Left ventricle myocardium superior (tissue), 1 donor: ENCODE measurements at regions not wholly inside any gene's neighbourhood (a gene's known extent, or its start where the extent isn't known, plus 50 kb on each side); places are given as distances from the start of the nearest gene placed in this dataset.

Experiments
- ATAC-seq: fragments of 200-7000 bp; cut with Tn5 transposase; one replicate; pipeline ENCODE4 v1.9.1; 2020; ENCODE audit warnings: mild to moderate bottlenecking, moderate library complexity
- DNase-seq: peaks from one replicate; pipeline ENCODE4 v3.0.0-alpha.2; 2020
- intact Hi-C: fragments of 100-400 bp; cut with micrococcal nuclease; formaldehyde crosslinking; loops from one replicate; pipeline ENCODE4 v1.11.0; 2022
- donor health status: DM: no; HTN: yes; CAD: no; lungs with severe emphysema.

DNA sequence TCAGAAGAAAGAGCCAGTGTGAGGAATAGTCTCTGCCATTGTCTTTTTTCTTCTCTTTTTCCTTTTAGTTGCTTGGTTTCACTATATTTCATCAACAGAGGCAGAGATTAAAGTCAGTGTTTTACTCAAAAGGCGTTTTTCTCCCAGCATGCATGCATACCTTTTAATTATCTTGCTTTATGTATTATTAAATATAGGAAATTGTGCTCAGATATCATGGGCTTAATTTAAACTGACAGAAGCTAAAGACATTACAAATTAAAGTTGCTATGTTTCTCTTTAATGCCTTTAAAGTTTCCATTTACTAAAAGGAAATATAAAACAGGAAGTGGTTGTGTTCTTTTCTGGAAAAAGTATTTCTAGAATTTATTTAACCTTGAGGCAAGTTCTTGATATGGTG lies 223.3 kb upstream of the ATP5MC3 start:
- ATAC-seq = no peak
- intact Hi-C loops = no loop called here
- no peak for DNase-seq

DNA sequence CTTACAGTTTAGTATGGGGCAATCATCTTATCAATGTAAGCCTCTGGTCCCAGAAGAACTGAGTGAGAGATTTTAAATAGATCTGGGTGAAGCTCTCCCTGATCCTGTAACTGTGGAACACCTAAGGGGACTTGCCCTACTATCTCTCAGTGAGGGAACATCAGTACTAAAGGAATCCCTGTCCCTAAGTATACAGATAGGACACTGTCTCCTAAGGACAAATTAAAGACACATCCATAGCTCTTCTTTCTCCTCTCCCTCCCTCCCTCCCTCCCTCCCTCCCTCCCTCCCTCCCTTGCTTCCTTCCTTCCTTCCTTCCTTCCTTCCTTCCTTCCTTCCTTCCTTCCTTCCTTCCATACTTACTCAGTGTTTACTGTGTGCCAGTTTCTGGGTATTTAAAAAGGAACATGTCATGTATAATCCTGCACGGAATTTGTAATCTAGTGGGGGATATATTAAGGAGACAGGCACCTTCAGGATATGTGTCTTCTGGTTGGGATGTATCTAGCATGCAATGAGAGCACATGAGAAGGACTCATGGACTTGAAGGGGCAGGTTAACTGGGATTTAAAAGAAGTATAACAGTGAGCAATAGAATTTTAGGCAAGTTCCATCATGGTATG lies 222.2 kb upstream of the ATP5MC3 start:
- ATAC-seq (no peak), DNase-seq (no peak)
- intact Hi-C loops = no loop called here

DNA sequence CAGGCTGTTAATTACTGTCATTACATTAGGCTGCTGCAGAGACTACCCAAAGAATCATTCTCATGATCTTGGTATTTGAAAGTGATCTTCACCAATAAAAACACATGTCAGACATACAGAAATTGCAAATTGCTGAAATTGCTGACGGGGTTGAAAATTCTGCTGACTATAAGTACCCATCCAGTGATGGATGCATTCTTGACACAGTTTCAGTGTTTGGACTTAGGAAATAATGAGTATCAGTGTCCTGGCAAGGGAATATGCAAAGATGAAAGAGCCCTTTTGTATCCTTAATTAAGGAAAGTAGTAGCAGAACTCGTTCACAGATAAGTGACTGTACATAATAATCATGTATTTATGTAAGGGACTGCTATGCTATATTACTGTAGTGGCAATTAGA lies 221.1 kb upstream of the ATP5MC3 start:
- ATAC-seq (no peak), DNase-seq (no peak)
- intact Hi-C loops = no loop called here

DNA sequence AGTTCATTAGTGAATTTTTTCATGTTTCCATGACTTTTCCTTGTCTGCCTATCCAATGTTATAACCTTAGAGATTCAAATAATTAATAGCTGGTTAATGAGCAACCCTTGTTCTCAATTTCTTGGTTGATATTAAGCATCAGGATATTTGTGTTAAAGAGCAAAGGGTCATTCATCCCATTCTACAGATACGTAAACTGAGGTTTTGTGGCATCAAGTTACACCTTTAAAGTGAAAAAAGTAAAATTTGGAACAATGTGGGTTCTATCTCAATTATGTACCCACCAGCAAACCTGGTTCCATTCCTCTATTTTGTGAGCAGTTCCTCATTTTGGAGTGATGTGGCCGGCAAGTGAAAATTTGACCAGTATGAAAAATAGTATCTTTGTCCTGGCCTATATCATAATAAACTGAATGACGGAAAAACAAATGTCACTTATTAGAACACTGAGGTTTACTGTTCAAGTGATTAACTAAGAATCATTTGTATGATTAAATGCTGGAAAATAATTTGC lies 220.5 kb upstream of the ATP5MC3 start:
- DNase-seq (no peak), ATAC-seq (no peak)
- intact Hi-C loops = no loop called here

DNA sequence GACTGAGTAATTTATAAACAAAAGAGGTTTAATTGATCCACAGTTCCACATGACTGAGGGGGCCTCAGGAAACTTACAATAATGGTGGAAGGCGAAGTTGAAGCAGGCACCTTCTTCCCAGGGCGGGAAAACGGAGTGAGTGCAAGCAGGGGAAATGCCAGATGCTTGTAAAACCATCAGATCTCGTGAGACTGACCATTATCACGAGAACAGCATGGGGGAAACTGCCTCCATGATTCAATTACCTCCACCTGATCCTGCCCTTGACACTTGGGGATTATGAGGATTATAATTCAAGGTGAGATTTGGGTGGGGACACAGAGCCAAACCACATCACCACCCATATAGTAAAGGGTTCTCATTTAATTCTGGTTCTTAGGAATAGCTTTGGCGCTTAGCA lies 219.5 kb upstream of the ATP5MC3 start:
- DNase-seq (no peak), ATAC-seq (no peak)
- intact Hi-C loops = no loop called here

DNA sequence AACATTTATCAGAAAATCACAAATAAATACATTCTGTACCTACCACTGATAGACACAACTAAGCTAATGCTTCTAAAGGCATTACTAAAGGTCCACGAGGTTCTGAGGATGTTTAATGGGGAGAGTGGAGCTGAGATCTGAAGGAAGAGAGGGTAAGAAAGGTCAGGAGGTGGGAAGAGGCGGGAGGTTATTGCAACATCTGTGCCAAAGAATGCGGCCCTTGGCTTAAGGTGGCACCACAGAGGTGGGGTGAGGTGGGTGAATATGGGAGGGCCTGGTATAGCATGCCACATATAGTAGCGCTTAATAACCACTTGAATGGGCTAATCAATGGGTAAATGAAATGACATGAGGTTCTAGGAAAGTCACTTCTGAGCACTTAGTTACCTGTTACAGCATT lies 217.8 kb upstream of the ATP5MC3 start:
- intact Hi-C loops = no loop called here
- no peak for ATAC-seq
- no peak for DNase-seq

DNA sequence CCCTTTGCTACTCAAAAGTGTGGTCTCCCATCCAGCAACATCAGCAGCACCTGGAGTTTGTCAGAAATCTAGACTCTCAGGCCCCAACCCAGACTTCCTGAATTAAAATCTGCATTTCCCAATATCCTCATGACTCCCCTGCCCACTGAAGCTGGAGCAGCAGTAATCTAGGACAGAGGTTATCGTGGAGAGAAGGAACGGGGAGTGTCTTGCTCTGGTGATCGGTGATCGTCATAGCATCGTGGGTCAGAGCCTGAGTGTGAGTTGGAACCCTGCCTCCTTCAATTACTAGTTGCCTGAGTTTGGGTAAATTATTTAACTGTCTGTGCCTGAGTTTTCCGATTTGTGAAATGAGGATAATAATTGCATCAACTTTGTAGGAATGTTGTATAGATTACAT lies 217.3 kb upstream of the ATP5MC3 start:
- intact Hi-C loops = no loop called here
- ATAC-seq (no peak), DNase-seq (no peak)

DNA sequence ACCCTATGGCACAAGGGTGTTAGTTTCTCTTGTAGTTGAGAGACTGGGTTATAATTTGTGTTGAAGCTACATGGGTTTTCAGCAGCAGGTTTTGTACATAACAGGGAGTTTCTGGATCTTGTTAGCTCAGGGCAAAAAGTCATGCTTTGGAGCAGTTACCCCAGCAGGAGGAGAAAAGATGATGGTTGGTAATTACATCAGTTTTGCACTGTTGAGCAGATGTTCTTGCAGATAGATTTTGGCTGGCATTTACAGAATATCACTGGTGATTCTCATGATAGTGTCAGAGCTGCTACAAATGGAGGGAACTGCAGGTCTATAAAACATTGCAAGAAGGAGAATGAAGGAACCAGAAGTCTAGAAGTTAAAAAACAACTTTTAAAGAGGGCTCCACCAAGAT lies 215.2 kb upstream of the ATP5MC3 start:
- DNase-seq (no peak), ATAC-seq (no peak)
- intact Hi-C loops = no loop called here

DNA sequence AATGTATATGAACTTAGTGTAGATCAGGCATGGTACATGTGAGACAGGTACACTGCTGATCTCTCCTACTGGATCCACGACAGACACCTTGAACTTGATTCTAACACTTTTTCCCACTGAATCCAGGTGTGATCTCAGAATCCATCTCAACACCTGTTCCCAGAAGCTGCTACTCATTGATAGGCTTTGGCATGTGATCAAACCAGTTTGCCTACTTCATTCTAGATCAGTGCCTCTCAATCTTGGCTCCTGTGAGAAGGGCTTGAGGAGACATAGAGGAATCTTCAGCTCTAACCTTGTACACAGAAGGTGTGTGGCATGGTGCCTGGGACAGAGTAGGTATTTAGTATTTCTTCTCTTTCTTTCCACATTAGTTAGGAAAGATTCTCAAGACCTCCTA lies 212.3 kb upstream of the ATP5MC3 start:
- intact Hi-C loops = no loop called here
- DNase-seq (no peak), ATAC-seq (no peak)

DNA sequence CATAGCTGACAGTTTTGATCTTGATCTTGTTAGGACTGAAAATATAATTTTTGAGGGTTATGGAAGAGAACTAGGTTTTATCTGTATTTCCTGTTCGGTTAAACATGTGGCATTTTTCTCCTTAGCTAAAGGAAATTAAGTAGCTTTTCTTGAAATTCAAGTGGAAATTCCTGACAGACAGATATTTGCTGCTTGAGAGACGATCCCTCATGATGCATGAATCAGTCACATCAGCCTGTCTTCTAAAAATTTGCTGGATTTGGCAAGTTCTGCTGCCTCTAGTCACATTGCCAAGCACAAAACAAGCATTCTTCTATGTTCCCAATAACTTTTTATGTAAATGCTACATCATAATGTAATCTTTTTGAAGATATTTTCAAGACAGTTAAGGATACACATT lies 201.8 kb upstream of the ATP5MC3 start:
- intact Hi-C loops = no loop called here
- ATAC-seq (no peak), DNase-seq (no peak)

DNA sequence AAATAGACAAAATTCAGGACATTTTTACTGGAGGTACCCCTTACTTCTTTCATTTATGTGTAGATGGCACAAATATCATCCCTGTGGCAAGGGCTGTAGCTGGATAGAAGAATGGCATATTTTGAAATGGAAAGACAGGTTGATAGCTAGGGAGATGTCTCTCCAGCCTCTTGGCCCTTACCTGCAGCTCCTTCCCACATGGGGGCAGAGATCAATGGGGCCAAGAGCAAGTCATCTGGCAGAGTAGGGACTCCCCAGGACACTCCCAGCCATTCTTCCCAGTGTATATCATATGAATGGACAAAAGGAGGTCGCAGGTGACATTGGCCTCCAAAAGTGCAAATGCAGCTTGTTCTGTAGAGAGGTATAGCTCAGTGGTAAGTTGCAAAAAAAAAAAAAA lies 192.2 kb upstream of the ATP5MC3 start:
- intact Hi-C loops = no loop called here
- DNase-seq = no peak
- ATAC-seq = no peak

DNA sequence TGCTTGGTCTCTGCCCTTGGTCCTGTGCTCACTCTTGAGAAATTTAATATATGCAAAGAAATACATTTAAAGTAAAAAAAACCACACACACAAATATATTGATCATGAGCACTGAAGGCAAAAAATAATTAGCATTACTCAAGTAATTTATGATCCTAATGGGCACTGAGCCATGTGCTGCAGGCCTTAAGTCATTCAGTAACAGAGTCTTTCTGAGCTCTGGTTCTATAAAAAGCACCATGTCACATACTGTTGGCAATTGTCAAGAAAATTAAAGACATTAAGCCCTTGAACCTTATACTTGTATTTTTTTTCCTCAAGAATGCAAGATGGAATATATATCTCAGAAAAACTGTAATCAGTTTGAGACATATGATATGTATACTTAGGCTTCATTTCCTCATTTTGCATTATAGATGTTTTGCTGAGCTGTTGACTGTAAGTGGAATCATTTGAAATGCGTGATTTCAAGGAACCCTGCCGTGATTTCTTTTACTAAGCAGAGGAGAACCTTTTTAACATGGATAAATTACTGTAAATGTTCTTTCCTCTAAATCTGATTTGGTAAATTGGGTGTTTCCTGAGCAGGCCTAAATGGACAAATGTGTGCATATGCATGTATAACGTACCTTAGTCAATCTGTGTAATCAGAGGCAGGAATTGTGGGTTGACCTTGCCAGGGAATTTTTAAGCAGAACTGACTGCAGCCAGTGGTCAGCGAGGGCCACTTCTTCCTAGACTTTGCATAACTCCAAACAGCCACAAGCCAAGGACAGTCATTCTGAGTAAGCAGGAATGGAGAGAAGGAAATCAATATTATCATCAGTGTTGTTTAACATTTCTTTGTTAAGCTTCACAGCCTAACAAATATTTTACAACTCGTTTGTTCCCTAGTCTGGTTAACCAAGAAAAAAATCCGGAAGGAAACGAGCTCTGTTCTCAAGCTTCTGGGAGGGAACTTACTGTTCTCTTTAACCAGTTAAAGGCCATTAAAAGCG lies 191.5 kb upstream of the ATP5MC3 start:
- DNase-seq (no peak), ATAC-seq (no peak)
- intact Hi-C loops = no loop called here

DNA sequence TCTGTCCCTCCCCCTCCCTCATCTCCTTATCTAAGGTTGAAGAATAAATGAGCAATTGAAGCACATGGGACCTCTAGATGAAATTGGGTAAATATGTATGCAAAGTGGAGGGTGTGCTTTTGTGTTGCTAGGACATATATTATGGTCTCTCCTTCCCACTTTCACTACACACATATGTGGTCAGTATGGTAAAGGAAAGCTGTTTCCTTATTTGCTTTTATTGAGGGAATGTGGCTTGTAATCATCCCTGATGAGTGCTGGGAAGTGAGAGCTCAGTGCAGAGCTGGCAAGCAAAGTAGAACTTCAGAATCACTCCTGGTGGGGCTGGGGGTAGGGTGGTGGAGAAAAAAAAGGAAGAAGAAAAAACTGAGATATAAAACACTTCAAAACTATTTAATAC lies 189.9 kb upstream of the ATP5MC3 start:
- intact Hi-C loops = no loop called here
- ATAC-seq = no peak

DNA sequence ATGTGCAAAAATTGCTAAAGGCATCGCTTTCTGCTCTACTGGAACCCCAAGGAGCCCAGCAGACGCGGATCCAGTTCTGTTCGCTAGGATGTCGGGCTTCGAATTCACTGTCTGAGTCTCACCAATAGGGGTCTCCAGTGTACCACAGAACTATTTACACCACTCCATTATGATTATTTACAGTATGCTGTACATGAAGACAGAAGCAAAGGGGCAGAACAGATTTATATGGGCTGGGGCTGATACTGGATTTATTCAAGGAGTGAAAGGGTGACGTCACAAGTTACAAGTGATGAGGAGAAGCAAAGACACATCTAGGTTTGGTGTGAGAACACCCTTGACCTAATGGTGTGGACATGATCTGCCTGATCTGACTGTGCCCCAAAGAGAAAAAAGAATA lies 185.3 kb upstream of the ATP5MC3 start:
- intact Hi-C loops = no loop called here
- no peak for DNase-seq
- peak; percentile 57 for ATAC-seq

More for the DNA sequence above, 189.9 kb upstream of the ATP5MC3 start:
- no peak for DNase-seq

DNA sequence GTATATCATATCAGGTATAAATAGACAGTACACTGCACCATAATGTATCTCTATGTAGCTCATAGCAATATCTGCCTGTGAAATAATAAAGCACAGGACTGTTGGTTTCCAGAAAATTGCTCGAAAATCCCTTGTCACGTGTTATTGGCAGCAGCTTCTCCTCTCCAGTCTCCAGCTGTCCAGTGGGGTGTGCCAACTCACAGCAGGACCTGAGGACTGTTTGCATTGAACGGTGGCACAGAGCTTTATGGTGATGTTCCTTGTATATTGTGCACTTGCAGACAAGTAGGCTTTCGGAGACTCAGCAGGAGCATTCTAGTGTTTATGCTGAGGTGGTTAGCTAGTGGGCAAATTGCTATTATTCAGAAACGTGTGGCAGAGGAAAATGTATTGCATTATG lies 182.2 kb upstream of the ATP5MC3 start:
- ATAC-seq (no peak), DNase-seq (no peak)
- intact Hi-C loops = no loop called here

DNA sequence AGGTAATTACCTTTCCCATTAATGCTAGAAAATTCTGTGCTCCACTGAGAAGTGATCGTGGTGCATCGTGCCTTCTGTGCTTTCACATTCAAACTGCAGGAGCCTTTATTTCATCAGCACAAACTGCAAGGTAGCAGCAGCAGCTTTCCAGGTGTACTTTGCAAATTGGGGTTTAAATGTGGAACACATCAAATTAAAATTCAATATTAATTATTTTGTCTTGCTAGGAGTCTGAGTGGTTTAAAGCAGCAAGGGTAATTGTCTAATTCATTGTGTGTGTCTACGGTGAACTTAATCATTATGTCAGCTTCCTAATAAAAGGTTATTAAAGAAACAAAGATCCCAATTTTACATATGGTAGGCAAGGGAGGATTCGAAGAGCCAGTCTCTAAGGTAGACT lies 180.8 kb upstream of the ATP5MC3 start:
- no peak for ATAC-seq
- no peak for DNase-seq
- intact Hi-C loops = no loop called here

DNA sequence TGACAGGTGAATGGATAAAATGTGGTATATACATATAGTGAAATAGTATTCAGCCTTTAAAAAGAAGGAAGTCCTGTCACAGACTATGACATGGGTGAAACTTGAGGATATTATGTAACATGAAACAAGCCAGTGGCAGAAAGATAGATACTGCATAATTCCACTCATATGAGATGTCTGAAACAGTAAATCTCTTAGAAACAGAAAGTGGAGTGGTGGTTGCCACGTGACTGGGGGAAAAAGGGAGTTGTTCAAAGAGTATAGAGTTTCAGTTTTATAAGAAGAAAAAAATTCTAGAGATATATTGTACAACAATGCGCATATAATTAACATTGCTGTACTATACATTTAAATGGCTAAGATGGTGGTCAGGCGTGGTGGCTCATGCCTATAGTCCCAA lies 178.2 kb upstream of the ATP5MC3 start:
- no peak for ATAC-seq
- DNase-seq = no peak
- intact Hi-C loops = no loop called here

DNA sequence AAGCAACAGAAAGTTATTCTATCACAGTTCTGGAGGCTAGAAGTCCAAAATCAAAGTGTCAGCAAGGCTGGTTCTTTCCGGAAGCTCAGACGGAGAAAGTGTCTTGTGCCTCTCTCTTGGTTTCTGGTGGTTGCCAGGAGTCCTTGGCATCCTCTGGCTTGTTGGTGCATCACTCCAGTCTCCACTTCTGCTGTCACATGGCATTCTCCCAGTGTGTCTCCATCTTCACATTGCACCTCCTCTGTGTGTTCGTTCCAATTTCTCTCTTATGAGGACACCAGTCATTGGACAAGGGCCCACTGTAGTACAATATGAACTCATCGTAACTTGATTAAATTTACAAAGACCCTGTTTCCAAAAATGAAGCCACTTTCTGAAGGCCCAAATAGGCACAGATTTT lies 175.4 kb upstream of the ATP5MC3 start:
- intact Hi-C loops = no loop called here
- no peak for ATAC-seq
- no peak for DNase-seq

DNA sequence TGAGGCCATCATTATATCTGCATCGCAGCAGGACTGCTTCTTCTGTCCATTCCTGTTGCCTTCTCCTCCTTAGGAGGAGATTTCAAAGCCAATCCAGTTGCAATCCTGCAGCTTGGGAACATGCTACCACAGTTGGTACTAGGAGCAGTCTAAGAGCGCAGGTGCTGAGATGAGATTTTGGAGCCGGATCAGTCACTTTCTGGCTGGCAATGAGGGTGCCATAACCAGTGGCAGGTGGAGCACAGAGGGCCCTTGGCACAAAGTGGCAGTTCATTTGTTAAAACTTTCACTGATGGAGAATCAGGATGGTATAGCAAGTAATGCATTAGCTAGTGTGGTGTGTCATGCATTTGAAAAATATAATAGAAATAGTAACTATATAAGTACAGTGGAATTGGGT lies 173.7 kb upstream of the ATP5MC3 start:
- DNase-seq = no peak
- intact Hi-C loops = no loop called here
- ATAC-seq = no peak

DNA sequence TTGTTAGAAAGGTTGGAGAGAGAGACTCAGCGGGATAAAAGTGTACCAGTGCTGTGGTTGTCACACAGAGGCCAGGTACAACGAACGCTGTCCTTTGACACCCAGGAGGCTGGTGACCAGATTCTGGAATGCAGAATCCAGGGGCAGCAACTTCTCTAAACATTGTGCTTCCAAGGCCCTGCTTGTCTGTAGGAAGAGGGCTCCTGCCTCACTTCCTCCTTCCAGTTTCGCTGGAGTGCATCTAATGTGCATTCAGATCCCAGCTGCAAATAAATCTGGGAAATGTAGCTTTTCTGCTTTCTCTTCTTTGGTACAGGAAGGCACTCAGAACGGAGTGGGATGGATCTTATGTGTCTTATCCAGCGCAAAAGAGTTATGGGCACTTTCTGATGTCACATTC lies 171.8 kb upstream of the ATP5MC3 start:
- ATAC-seq (no peak), DNase-seq (no peak)
- intact Hi-C loops = no loop called here

DNA sequence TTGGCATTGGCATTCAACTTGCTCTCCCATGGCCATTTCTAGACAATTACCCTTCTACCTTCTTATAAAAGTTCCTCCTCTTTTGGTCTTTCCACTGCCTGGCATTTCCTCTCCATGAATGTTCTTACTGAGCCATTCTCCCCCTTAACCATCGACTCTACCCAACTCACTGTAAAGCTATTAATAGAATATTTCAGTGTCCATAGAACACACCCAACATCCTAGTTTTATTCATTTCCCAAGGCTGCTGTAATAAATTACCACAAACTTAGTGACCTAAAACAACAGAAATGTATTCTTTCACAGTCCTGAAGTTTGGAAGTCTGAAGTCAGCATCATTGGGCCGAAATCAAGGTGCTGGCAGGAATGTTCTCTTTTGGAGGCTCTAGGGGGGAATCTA lies 170.0 kb upstream of the ATP5MC3 start:
- no peak for DNase-seq
- intact Hi-C loops = no loop called here
- ATAC-seq = no peak
